ENCODE measurements at regions not wholly inside any gene's neighbourhood (a gene's known extent, or its start where the extent isn't known, plus 50 kb on each side); places are given as distances from the start of the nearest gene placed in this dataset.

DNA sequence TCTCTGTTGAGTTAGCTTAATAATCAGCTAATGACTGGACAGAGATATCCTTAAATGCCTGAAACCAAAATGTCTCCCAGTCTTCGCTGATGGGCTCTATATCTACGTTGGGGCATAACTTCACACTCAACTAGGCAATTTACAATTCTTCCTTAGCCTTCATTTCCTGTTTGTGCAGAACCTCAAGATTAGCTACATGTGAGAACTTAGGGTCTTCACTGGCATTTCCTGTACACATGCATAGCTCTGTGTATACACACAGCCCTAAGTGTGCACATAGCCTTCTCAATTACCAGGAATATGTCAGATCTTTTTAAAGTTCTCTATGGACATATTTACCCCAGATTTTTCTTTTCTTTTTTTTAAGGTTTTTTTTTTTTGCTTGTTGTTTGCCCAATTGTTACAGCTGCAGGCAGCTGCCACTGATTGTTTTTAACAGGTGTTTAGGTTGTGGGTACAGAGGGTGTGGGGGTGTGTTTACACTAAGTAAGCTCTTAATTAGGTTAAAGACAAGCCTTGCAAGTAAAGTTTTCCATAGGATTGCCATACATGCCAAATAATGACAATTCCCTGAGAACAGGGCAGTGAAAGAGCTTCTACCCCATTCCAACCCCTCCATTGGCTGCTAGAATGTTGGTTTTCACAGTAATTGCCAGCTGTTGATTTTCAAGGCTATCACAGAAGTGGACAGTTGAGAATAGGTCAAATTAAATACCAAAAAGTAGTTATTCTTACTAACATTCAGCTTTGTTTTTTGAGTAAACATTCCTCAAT is 441.0 kb downstream of the TLE4 start:
- in situ Hi-C loops (cut with MboI) = no loop called here
- intact Hi-C loops (cut with micrococcal nuclease) = no loop called here
- CTCF ChIA-PET (ENCODE audit: low intra/inter-chr PET ratio) = no interaction called here

DNA sequence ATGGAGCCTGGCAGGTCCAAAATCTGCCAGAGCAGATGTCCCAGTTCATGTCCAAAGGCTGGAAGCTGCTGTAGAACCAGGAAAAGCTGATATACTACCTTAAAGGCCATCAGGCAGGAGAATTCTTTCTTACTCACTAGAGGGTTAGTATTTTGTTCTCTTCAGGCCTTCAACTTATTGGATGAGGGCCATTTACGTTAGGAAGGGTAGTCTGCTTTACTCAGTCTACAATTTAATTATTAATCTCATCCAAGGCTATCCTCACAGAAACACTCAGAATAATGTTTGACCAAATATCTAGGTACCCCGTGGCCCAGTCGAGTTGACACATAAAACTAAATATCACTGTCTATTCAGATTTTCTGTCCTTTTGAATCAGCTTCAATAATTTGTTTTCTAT is 437.4 kb downstream of the TLE4 start:
- in situ Hi-C loops (cut with MboI) = no loop called here
- 3% methylated on average over 3 of the region's 3 CpGs for WGBS (ENCODE audit: insufficient coverage, low coverage, missing lambda C conversion rate)

More for the DNA sequence above, 441.0 kb downstream of the TLE4 start:
- BruUV-seq (replicated peaks) = no TSS peak
- POLR2A ChIA-PET = no interaction called here
- no peaks in the 10 kb centered on the region for H3K79me2 ChIP-seq (ENCODE audit: control insufficient read depth, insufficient read depth, low read length)
- no peak overlapping the region for H3K27ac ChIP-seq (ENCODE audit: extremely low read depth, low read depth, low read length)
- ATAC-seq (no peak), FAIRE-seq (no peak), DNase-seq (ENCODE audit: extremely low read depth in 1 of 4, low spot score in 3 of 4) (no peak)
- no peak overlapping the region for H2AFZ ChIP-seq (ENCODE audit: low read depth, low read length)
- H3K36me3 ChIP-seq (ENCODE audit: control insufficient read depth, insufficient read depth, low read length) = no peaks in the 10 kb centered on the region
- H3K9me1 ChIP-seq (ENCODE audit: control insufficient read depth, insufficient read depth, low read length) = no peaks in the 10 kb centered on the region
- WGBS (ENCODE audit: insufficient coverage, low coverage, missing lambda C conversion rate) = 8% methylated on average over 2 of the region's 2 CpGs
- TF ChIP-seq RBM15 (IDR thresholded peaks at IDR 0.05; ENCODE audit: insufficient read depth, low read length) (no peak), ZNF431 (CRISPR knock-in tag; IDR thresholded peaks at IDR 0.05) (no peak)
- H3K4me1 ChIP-seq (replicated peaks in 1 of 2; ENCODE audit: control insufficient read depth in 2 of 2, insufficient read depth in 2 of 2, low read length in 2 of 2) = no peaks in the 10 kb centered on the region
- no peak overlapping the region for H3K4me3 ChIP-seq
- no peaks in the 10 kb centered on the region for H3K27me3 ChIP-seq (ENCODE audit: control insufficient read depth in 2 of 2, insufficient read depth in 2 of 2, low read length in 2 of 2)
- no peaks in the 10 kb centered on the region for H4K20me1 ChIP-seq (replicated peaks; ENCODE audit: control insufficient read depth, insufficient read depth, low read length)
- no peak overlapping the region for H3K9ac ChIP-seq (ENCODE audit: insufficient read depth in 1 of 2, low read depth in 2 of 2, low read length in 2 of 2)
- no peak overlapping the region for H3K4me2 ChIP-seq (ENCODE audit: insufficient read depth, low read length)
- no peaks in the 10 kb centered on the region for H3K9me3 ChIP-seq (replicated peaks; ENCODE audit: control insufficient read depth, insufficient read depth, low read depth, low read length)

More for the DNA sequence above, 437.4 kb downstream of the TLE4 start:
- no peaks in the 10 kb centered on the region for H3K79me2 ChIP-seq (ENCODE audit: control insufficient read depth, insufficient read depth, low read length)
- H3K9me3 ChIP-seq (replicated peaks; ENCODE audit: control insufficient read depth, insufficient read depth, low read depth, low read length) = no peaks in the 10 kb centered on the region
- H3K4me3 ChIP-seq = no peak overlapping the region
- no TSS peak for BruUV-seq (replicated peaks)
- no peak overlapping the region for H3K27ac ChIP-seq (ENCODE audit: extremely low read depth, low read depth, low read length)
- ATAC-seq = no peak
- DNase-seq (ENCODE audit: extremely low read depth in 1 of 4, low spot score in 3 of 4) = no peak
- H4K20me1 ChIP-seq (replicated peaks; ENCODE audit: control insufficient read depth, insufficient read depth, low read length) = no peaks in the 10 kb centered on the region
- no peaks in the 10 kb centered on the region for H3K9me1 ChIP-seq (ENCODE audit: control insufficient read depth, insufficient read depth, low read length)
- ChIA-PET POLR2A (interaction anchor here (0.9 kb wide), 1 partner anchor 10 kb away, joined by 3 read pairs; no protein-coding TSS in a partner anchor), CTCF (ENCODE audit: low intra/inter-chr PET ratio) (no interaction called here)
- no peak overlapping the region for H2AFZ ChIP-seq (ENCODE audit: low read depth, low read length)
- H3K9ac ChIP-seq (ENCODE audit: insufficient read depth in 1 of 2, low read depth in 2 of 2, low read length in 2 of 2) = no peak overlapping the region
- TF ChIP-seq, protein P1, sequence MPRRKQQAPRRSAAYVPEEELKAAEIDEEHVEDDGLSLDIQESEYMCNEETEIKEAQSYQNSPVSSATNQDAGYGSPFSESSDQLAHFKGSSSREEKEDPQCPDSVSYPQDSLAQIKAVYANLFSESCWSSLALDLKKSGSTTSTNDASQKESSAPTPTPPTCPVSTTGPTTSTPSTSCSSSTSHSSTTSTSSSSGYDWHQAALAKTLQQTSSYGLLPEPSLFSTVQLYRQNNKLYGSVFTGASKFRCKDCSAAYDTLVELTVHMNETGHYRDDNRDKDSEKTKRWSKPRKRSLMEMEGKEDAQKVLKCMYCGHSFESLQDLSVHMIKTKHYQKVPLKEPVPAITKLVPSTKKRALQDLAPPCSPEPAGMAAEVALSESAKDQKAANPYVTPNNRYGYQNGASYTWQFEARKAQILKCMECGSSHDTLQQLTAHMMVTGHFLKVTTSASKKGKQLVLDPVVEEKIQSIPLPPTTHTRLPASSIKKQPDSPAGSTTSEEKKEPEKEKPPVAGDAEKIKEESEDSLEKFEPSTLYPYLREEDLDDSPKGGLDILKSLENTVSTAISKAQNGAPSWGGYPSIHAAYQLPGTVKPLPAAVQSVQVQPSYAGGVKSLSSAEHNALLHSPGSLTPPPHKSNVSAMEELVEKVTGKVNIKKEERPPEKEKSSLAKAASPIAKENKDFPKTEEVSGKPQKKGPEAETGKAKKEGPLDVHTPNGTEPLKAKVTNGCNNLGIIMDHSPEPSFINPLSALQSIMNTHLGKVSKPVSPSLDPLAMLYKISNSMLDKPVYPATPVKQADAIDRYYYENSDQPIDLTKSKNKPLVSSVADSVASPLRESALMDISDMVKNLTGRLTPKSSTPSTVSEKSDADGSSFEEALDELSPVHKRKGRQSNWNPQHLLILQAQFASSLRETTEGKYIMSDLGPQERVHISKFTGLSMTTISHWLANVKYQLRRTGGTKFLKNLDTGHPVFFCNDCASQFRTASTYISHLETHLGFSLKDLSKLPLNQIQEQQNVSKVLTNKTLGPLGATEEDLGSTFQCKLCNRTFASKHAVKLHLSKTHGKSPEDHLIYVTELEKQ (CRISPR knock-in tag; IDR thresholded peaks at IDR 0.05) = no peak
- no peak for TF ChIP-seq HSF4 (CRISPR knock-in tag; IDR thresholded peaks at IDR 0.05; ENCODE audit: borderline replicate concordance)
- no peak for FAIRE-seq
- H3K27me3 ChIP-seq (ENCODE audit: control insufficient read depth in 2 of 2, insufficient read depth in 2 of 2, low read length in 2 of 2) = no peaks in the 10 kb centered on the region
- no peaks in the 10 kb centered on the region for H3K4me1 ChIP-seq (replicated peaks in 1 of 2; ENCODE audit: control insufficient read depth in 2 of 2, insufficient read depth in 2 of 2, low read length in 2 of 2)
- no peak overlapping the region for H3K4me2 ChIP-seq (ENCODE audit: insufficient read depth, low read length)
- intact Hi-C loops (cut with micrococcal nuclease) = no loop called here
- H3K36me3 ChIP-seq (ENCODE audit: control insufficient read depth, insufficient read depth, low read length) = no peaks in the 10 kb centered on the region
